ENCODE measurements at regions not wholly inside any gene's neighbourhood (a gene's known extent, or its start where the extent isn't known, plus 50 kb on each side); places are given as distances from the start of the nearest gene placed in this dataset.
A peak's percentile ranks its signal among the peaks of the same experiment; 100 is the strongest.

GRCh38 chr10:44020322-44021111 is 364.4 kb downstream of the CXCL12 start:
- DNase-seq, result no peak

GRCh38 chr10:44017483-44018145 is 367.3 kb downstream of the CXCL12 start:
- DNase-seq, result no peak

- DNase-seq, result no peak
Observed at GRCh38 chr10:44016589-44017482, 368.1 kb downstream of the CXCL12 start.

GRCh38 chr10:44015702-44016500 is 367.2 kb upstream of the ZNF32 start:
- no peak for DNase-seq

GRCh38 chr10:44014644-44015250 is 366.1 kb upstream of the ZNF32 start:
- DNase-seq, result no peak

- DNase-seq, result no peak
Observed at GRCh38 chr10:44013981-44014380, 365.3 kb upstream of the ZNF32 start.

GRCh38 chr10:44012921-44013320 is 364.2 kb upstream of the ZNF32 start:
- DNase-seq, result no peak

- DNase-seq, result no peak
Observed at GRCh38 chr10:44011603-44011981, 362.9 kb upstream of the ZNF32 start.

GRCh38 chr10:44010873-44011602 is 362.4 kb upstream of the ZNF32 start:
- DNase-seq, result no peak

- DNase-seq, result no peak
Observed at GRCh38 chr10:44009891-44010632, 361.4 kb upstream of the ZNF32 start.

- no peak for DNase-seq
Observed at GRCh38 chr10:44008917-44009709, 360.4 kb upstream of the ZNF32 start.

GRCh38 chr10:44008270-44008916 is 359.7 kb upstream of the ZNF32 start:
- peak; percentile 51 for DNase-seq

GRCh38 chr10:44006771-44007170 is 358.1 kb upstream of the ZNF32 start:
- DNase-seq, result no peak

- DNase-seq, result no peak
Observed at GRCh38 chr10:44005788-44006099, 357.1 kb upstream of the ZNF32 start.

- no peak for DNase-seq
Observed at GRCh38 chr10:44004913-44005787, 356.5 kb upstream of the ZNF32 start.

- DNase-seq, result peak; percentile 82
Observed at GRCh38 chr10:43998021-43998809, 349.5 kb upstream of the ZNF32 start.

GRCh38 chr10:43997330-43997729 is 348.6 kb upstream of the ZNF32 start:
- no peak for DNase-seq

- DNase-seq, result no peak
Observed at GRCh38 chr10:43994539-43994938, 345.9 kb upstream of the ZNF32 start.
